ENCODE measurements at regions not wholly inside any gene's neighbourhood (a gene's known extent, or its start where the extent isn't known, plus 50 kb on each side); places are given as distances from the start of the nearest gene placed in this dataset.

DNA sequence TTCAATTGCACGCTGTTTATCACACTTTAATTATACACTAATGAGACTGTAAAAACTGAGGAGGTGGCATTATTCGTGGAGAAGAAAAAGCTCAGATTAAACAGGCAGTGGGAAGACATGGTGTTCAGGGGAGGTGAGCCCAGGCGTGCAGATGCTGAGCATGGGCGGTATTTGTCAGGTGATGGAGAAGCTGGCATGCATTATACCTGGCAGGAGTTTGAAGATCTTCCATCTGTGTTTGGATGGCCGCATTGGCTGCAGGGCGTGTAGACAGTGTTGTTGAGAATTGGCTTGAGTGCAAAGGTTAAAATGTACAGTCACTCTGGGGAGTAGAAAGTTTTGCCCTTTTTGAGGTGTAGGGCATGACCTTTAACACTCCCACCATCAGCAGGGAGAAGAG is 213.8 kb downstream of the ERMARD start:
- Histone ChIP-seq H3K27me3 (ENCODE audit: control insufficient read depth, insufficient read depth, low read length) (no peaks in the 10 kb centered on the region), H3K4me1 (no peaks in the 10 kb centered on the region), H3K4me3 (ENCODE audit: low read depth, low read length) (no peak overlapping the region), H3K4me2 (ENCODE audit: low read length) (no peak overlapping the region), H2AFZ (no peak overlapping the region), H3K27ac (no peak overlapping the region), H3K79me2 (no peaks in the 10 kb centered on the region), H3K9me3 (ENCODE audit: control insufficient read depth, low read length) (no peaks in the 10 kb centered on the region), H3K36me3 (ENCODE audit: control insufficient read depth, insufficient read depth, low read length) (no peaks in the 10 kb centered on the region), H3K9ac (no peak overlapping the region)
- TF ChIP-seq, protein P1, sequence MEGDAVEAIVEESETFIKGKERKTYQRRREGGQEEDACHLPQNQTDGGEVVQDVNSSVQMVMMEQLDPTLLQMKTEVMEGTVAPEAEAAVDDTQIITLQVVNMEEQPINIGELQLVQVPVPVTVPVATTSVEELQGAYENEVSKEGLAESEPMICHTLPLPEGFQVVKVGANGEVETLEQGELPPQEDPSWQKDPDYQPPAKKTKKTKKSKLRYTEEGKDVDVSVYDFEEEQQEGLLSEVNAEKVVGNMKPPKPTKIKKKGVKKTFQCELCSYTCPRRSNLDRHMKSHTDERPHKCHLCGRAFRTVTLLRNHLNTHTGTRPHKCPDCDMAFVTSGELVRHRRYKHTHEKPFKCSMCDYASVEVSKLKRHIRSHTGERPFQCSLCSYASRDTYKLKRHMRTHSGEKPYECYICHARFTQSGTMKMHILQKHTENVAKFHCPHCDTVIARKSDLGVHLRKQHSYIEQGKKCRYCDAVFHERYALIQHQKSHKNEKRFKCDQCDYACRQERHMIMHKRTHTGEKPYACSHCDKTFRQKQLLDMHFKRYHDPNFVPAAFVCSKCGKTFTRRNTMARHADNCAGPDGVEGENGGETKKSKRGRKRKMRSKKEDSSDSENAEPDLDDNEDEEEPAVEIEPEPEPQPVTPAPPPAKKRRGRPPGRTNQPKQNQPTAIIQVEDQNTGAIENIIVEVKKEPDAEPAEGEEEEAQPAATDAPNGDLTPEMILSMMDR (IDR thresholded peaks at IDR 0.05) = no peak

DNA sequence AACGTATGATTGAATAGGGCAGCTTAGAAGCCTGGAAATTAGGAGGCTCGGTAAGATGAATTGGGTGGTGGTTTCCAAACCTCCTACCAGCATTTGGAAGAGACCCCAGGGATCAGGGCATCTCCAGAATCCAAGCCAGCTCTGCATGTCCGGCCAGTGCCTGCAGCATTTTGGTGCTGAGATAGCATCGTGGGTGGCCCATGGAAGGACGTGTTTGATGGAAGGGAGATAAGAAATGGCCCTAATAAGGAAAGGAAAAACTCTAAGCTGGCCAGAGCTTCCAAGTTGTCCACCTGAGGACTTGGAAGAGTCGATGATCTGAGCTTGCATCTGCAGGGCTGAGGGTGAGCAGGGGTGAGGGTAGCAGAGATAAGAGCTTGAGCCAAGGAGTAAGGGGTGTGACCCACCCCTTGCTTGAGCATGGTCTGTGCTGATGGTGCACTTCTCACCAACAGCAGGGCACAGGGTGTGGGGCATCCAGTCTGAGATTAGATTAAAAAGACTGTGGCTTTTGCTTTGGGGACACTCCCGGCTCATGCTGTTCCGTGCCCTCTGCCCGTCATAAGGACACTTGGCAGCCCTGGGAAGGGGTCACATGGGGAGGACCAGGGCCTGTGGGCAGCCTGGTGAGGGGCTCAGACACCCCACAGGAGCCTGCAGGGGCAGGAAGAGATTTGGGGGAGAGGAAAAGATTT is 213.2 kb downstream of the ERMARD start:
- no peaks in the 10 kb centered on the region for H3K4me1 ChIP-seq

DNA sequence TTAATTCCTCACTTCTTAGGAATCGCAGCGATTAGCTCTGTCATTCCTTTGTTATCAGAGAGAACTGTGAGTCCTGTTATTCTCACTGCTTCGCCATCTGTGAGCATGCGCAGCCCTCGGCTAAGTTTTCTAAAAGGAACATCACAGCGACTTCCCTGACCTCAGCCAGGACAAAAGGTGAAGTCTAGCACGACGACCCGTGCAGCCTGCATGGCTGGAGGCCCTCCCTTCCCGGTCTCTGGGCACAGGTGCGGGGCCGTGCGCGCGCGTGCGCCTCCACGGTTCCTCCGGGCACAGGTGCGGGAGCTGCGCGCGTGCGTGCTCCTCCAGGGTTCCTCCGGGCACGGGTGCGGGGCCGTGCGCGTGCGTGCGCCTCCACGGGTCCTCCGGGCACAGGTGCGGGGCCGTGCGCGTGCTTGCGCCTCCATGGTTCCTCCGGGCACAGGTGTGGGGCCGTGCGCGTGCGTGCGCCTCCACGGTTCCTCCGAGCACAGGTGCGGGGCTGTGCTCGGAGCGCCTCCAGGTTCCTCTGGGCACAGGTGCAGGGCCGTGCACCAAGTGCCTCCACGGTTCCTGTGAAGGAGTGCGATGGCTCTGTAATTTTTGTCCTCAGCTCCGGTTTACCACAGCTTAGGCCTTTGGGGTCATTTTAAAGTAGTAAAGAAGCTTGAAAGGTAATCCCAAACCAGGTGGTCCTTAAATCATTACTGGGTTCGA is 212.3 kb downstream of the ERMARD start:
- no peak overlapping the region for H3K4me3 ChIP-seq (ENCODE audit: low read depth, low read length)
- no peak overlapping the region for H2AFZ ChIP-seq
- no peaks in the 10 kb centered on the region for H3K36me3 ChIP-seq (ENCODE audit: control insufficient read depth, insufficient read depth, low read length)
- H3K9me3 ChIP-seq (ENCODE audit: control insufficient read depth, low read length) = no peaks in the 10 kb centered on the region
- no peaks in the 10 kb centered on the region for H3K27me3 ChIP-seq (ENCODE audit: control insufficient read depth, insufficient read depth, low read length)
- H3K4me1 ChIP-seq = no peaks in the 10 kb centered on the region
- no peak overlapping the region for H3K4me2 ChIP-seq (ENCODE audit: low read length)
- no peak overlapping the region for H3K27ac ChIP-seq
- no peak overlapping the region for H3K9ac ChIP-seq
- no peaks in the 10 kb centered on the region for H3K79me2 ChIP-seq
- TF ChIP-seq, protein P1 (IDR thresholded peaks at IDR 0.05) = no peak

More for the DNA sequence above, 213.2 kb downstream of the ERMARD start:
- Histone ChIP-seq H3K27me3 (ENCODE audit: control insufficient read depth, insufficient read depth, low read length) (no peaks in the 10 kb centered on the region), H2AFZ (no peak overlapping the region), H3K36me3 (ENCODE audit: control insufficient read depth, insufficient read depth, low read length) (no peaks in the 10 kb centered on the region), H3K4me2 (ENCODE audit: low read length) (no peak overlapping the region), H3K27ac (no peak overlapping the region), H3K9ac (no peak overlapping the region), H3K4me3 (ENCODE audit: low read depth, low read length) (no peak overlapping the region), H3K79me2 (no peaks in the 10 kb centered on the region), H3K9me3 (ENCODE audit: control insufficient read depth, low read length) (no peaks in the 10 kb centered on the region)
- TF ChIP-seq, protein P1 (IDR thresholded peaks at IDR 0.05) = no peak

DNA sequence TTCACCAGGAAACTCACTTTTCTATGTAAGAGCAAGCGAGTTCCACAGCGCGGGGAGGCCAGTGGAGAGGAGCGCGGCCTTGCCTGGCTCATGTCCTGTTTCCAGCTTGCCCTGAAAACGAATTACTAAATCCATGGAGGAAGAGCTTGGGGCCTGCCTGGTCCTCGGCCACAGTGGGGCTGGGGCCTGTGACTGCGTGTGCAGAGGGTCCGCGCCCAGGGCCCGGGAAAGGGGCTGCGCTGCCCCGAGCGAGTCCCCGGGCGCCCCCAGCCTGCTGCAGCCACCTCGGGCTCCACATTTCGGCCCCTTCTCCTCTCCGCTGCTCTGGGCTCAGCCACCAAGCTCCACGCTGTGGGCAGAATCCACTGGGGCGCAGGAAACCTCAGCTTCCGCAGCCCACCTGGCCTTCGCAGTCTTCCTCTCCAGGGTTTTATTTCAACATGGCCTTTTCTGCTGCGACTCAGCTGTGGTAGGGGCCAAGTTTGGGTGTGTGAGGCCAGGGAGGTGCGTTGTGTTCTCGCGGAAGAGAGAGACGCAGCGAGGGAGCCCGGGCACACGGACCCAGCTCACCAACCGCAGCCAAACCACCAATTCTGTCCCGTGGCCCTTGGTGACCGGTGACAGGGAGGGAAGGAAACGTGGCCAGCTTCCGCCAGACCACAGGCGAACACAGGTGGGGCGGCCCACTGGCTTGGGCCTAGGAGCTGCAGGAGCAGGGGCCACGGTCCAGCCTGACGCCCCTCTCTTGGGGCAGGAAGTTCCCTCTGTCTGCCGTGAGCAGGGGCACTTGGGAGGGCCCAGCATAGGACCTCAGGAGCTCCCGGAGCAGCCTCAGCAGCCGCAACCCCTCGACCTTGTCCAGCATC is 211.4 kb downstream of the ERMARD start:
- Histone ChIP-seq H3K27ac (no peak overlapping the region), H3K4me3 (ENCODE audit: low read depth, low read length) (no peak overlapping the region)

More for the DNA sequence above, 211.4 kb downstream of the ERMARD start:
- H3K9me3 ChIP-seq (ENCODE audit: control insufficient read depth, low read length) = no peaks in the 10 kb centered on the region
- H3K36me3 ChIP-seq (ENCODE audit: control insufficient read depth, insufficient read depth, low read length) = no peaks in the 10 kb centered on the region
- no peak overlapping the region for H2AFZ ChIP-seq
- H3K79me2 ChIP-seq = no peaks in the 10 kb centered on the region
- no peak overlapping the region for H3K4me2 ChIP-seq (ENCODE audit: low read length)
- H3K9ac ChIP-seq = no peak overlapping the region
- H3K27me3 ChIP-seq (ENCODE audit: control insufficient read depth, insufficient read depth, low read length) = no peaks in the 10 kb centered on the region
- TF ChIP-seq, protein P1 (IDR thresholded peaks at IDR 0.05) = no peak
- no peaks in the 10 kb centered on the region for H3K4me1 ChIP-seq
